ENCODE measurements at regions not wholly inside any gene's neighbourhood (a gene's known extent, or its start where the extent isn't known, plus 50 kb on each side); places are given as distances from the start of the nearest gene placed in this dataset.

GRCh38 chr10:3435671-3436070, 263.1 kb upstream of the PITRM1 start:
- Histone ChIP-seq H3K36me3 (no peaks in the 10 kb centered on the region), H3K9me3 (peaks cover 29% of the 10 kb centered on the region), H3K27me3 (no peaks in the 10 kb centered on the region), H3K27ac (no peak overlapping the region), H3K9ac (no peak overlapping the region), H4K20me1 (no peaks in the 10 kb centered on the region), H3K4me1 (peaks cover 4% of the 10 kb centered on the region), H3K4me2 (no peak overlapping the region), H3K4me3 (no peak overlapping the region)
- TF ChIP-seq Cebpa-rat (IDR thresholded peaks at IDR 0.05), result no peak

GRCh38 chr10:3433988-3434387, 261.4 kb upstream of the PITRM1 start:
- Histone ChIP-seq H3K9me3 (peaks cover 40% of the 10 kb centered on the region), H3K4me2 (no peak overlapping the region), H4K20me1 (no peaks in the 10 kb centered on the region), H3K27me3 (no peaks in the 10 kb centered on the region), H3K27ac (no peak overlapping the region), H3K4me1 (peaks cover 13% of the 10 kb centered on the region), H3K9ac (no peak overlapping the region), H3K4me3 (no peak overlapping the region), H3K36me3 (no peaks in the 10 kb centered on the region)
- TF ChIP-seq Cebpa-rat (IDR thresholded peaks at IDR 0.05), result no peak

DNA sequence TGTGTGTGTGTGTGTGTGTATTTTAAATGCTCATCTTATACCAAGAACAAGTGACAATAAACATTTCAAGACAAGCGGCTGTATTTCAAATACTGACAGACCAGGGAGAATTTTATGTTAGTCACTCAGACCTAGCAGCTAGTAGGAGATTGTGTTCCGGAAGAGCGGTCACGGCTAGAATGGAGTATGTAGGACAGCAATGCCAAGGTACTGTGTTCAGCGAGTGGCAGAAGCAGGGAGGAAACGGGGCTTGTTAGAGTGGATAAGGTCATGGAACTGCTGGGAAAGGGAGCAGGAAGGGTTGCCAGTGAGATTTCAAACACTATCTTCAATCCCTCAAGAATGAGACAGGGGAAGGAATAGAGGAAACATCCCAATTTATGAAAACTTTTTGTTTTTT, 260.5 kb upstream of the PITRM1 start:
- Histone ChIP-seq H3K36me3 (no peaks in the 10 kb centered on the region), H3K4me3 (no peak overlapping the region), H3K4me1 (peaks cover 13% of the 10 kb centered on the region), H3K27ac (no peak overlapping the region), H3K9me3 (peaks cover 42% of the 10 kb centered on the region), H4K20me1 (no peaks in the 10 kb centered on the region), H3K27me3 (no peaks in the 10 kb centered on the region), H3K4me2 (no peak overlapping the region), H3K9ac (no peak overlapping the region)
- no peak for TF ChIP-seq Cebpa-rat (IDR thresholded peaks at IDR 0.05)

GRCh38 chr10:3432081-3432825, 259.7 kb upstream of the PITRM1 start:
- TF ChIP-seq Cebpa-rat (IDR thresholded peaks at IDR 0.05), result no peak
- no peak overlapping the region for H3K4me3 ChIP-seq
- H3K4me1 ChIP-seq, result peaks cover 13% of the 10 kb centered on the region
- no peak overlapping the region for H3K4me2 ChIP-seq
- H3K9ac ChIP-seq, result no peak overlapping the region
- no peaks in the 10 kb centered on the region for H4K20me1 ChIP-seq
- no peak overlapping the region for H3K27ac ChIP-seq
- H3K36me3 ChIP-seq, result no peaks in the 10 kb centered on the region
- no peaks in the 10 kb centered on the region for H3K27me3 ChIP-seq
- peaks cover 43% of the 10 kb centered on the region for H3K9me3 ChIP-seq

GRCh38 chr10:3430501-3430900, 257.9 kb upstream of the PITRM1 start:
- Histone ChIP-seq H3K9ac (no peak overlapping the region), H3K27ac (peak overlapping the region; percentile 57; the same call in 1 of the 2 replicates), H3K36me3 (no peaks in the 10 kb centered on the region), H3K9me3 (peaks cover 43% of the 10 kb centered on the region), H4K20me1 (no peaks in the 10 kb centered on the region), H3K4me3 (0 out of 2 replicates have a peak overlapping the region, but pooled peaks have one; percentile 8), H3K4me2 (peak overlapping the region; percentile 31), H3K27me3 (no peaks in the 10 kb centered on the region), H3K4me1 (peaks cover 28% of the 10 kb centered on the region)
- TF ChIP-seq Cebpa-rat (IDR thresholded peaks at IDR 0.05), result no peak

GRCh38 chr10:3429676-3430075, 257.1 kb upstream of the PITRM1 start:
- Histone ChIP-seq H3K9me3 (peaks cover 43% of the 10 kb centered on the region), H3K4me2 (no peak overlapping the region), H3K27me3 (no peaks in the 10 kb centered on the region), H3K27ac (no peak overlapping the region; the same call in 1 of the 2 replicates), H4K20me1 (no peaks in the 10 kb centered on the region), H3K4me1 (peaks cover 36% of the 10 kb centered on the region), H3K4me3 (no peak overlapping the region), H3K9ac (no peak overlapping the region), H3K36me3 (no peaks in the 10 kb centered on the region)
- TF ChIP-seq Cebpa-rat (IDR thresholded peaks at IDR 0.05), result no peak

GRCh38 chr10:3428826-3429225, 256.2 kb upstream of the PITRM1 start:
- Histone ChIP-seq H3K36me3 (no peaks in the 10 kb centered on the region), H3K9me3 (peaks cover 43% of the 10 kb centered on the region), H3K4me2 (no peak overlapping the region), H3K27ac (no peak overlapping the region), H3K9ac (no peak overlapping the region), H3K27me3 (no peaks in the 10 kb centered on the region), H3K4me3 (no peak overlapping the region), H4K20me1 (no peaks in the 10 kb centered on the region), H3K4me1 (peaks cover 45% of the 10 kb centered on the region)
- TF ChIP-seq Cebpa-rat (IDR thresholded peaks at IDR 0.05), result no peak

GRCh38 chr10:3427950-3428354, 255.4 kb upstream of the PITRM1 start:
- no peak overlapping the region for H3K4me3 ChIP-seq
- no peak for TF ChIP-seq Cebpa-rat (IDR thresholded peaks at IDR 0.05)
- no peaks in the 10 kb centered on the region for H4K20me1 ChIP-seq
- H3K9ac ChIP-seq, result no peak overlapping the region
- H3K27ac ChIP-seq, result no peak overlapping the region
- peaks cover 52% of the 10 kb centered on the region for H3K4me1 ChIP-seq
- H3K27me3 ChIP-seq, result no peaks in the 10 kb centered on the region
- H3K36me3 ChIP-seq, result no peaks in the 10 kb centered on the region
- H3K4me2 ChIP-seq, result no peak overlapping the region
- H3K9me3 ChIP-seq, result peaks cover 43% of the 10 kb centered on the region

- no peak for TF ChIP-seq Cebpa-rat (IDR thresholded peaks at IDR 0.05)
- Histone ChIP-seq H3K4me1 (peaks cover 57% of the 10 kb centered on the region), H3K27me3 (no peaks in the 10 kb centered on the region), H3K36me3 (no peaks in the 10 kb centered on the region), H4K20me1 (no peaks in the 10 kb centered on the region), H3K4me2 (no peak overlapping the region; the same call in 1 of the 2 replicates), H3K9me3 (peaks cover 43% of the 10 kb centered on the region), H3K9ac (no peak overlapping the region), H3K4me3 (no peak overlapping the region), H3K27ac (no peak overlapping the region)
Observed at GRCh38 chr10:3427347-3427746, 254.8 kb upstream of the PITRM1 start.

- Histone ChIP-seq H3K4me3 (no peak overlapping the region), H4K20me1 (no peaks in the 10 kb centered on the region), H3K4me1 (peaks cover 58% of the 10 kb centered on the region), H3K36me3 (no peaks in the 10 kb centered on the region), H3K27me3 (no peaks in the 10 kb centered on the region), H3K9me3 (peaks cover 35% of the 10 kb centered on the region), H3K4me2 (peak overlapping the region; percentile 89), H3K9ac (no peak overlapping the region), H3K27ac (0 out of 2 replicates have a peak overlapping the region, but pooled peaks have one; percentile 14)
- no peak for TF ChIP-seq Cebpa-rat (IDR thresholded peaks at IDR 0.05)
Observed at GRCh38 chr10:3426190-3426845, 253.7 kb upstream of the PITRM1 start.
